VCaP (cell line): ENCODE measurements at regions not wholly inside any gene's neighbourhood (a gene's known extent, or its start where the extent isn't known, plus 50 kb on each side); places are given as distances from the start of the nearest gene placed in this dataset.

ENCODE experiments used
- H3K27ac ChIP-seq: fragments of 450-650 bp; 2 replicates; pipeline ENCODE4 v1.5.1; 2017
- CTCF ChIP-seq: fragments of 450-650 bp; conservative IDR thresholded peaks from 2 replicates; pipeline ENCODE4 v1.5.1; 2017; ENCODE audit warnings: mild to moderate bottlenecking, moderate library complexity

GRCh38 chr4:144223661-144224060 is 83.1 kb upstream of the GYPA start:
- H3K27ac ChIP-seq: no peak overlapping the region
- TF ChIP-seq CTCF: no peak

- no peak for TF ChIP-seq CTCF
- no peak overlapping the region for H3K27ac ChIP-seq
These were observed 118.8 kb upstream of the GYPA start for GRCh38 chr4:144259285-144259684.

GRCh38 chr4:144267084-144267483 is 126.6 kb upstream of the GYPA start:
- TF ChIP-seq CTCF: no peak

GRCh38 chr4:144280688-144281087 is 140.2 kb upstream of the GYPA start:
- H3K27ac ChIP-seq: no peak overlapping the region
- TF ChIP-seq CTCF: no peak

More at GRCh38 chr4:144267084-144267483, 126.6 kb upstream of the GYPA start:
- H3K27ac ChIP-seq: no peak overlapping the region

GRCh38 chr4:144283526-144283925 is 143.0 kb upstream of the GYPA start:
- TF ChIP-seq CTCF: no peak

GRCh38 chr4:144284026-144284425 is 143.5 kb upstream of the GYPA start:
- H3K27ac ChIP-seq: no peak overlapping the region
- no peak for TF ChIP-seq CTCF

More at GRCh38 chr4:144283526-144283925, 143.0 kb upstream of the GYPA start:
- H3K27ac ChIP-seq: no peak overlapping the region

GRCh38 chr4:144288011-144288903 is 147.7 kb upstream of the GYPA start:
- TF ChIP-seq CTCF: no peak
- H3K27ac ChIP-seq: no peak overlapping the region
